ENCODE measurements at regions not wholly inside any gene's neighbourhood (a gene's known extent, or its start where the extent isn't known, plus 50 kb on each side); places are given as distances from the start of the nearest gene placed in this dataset.

DNA sequence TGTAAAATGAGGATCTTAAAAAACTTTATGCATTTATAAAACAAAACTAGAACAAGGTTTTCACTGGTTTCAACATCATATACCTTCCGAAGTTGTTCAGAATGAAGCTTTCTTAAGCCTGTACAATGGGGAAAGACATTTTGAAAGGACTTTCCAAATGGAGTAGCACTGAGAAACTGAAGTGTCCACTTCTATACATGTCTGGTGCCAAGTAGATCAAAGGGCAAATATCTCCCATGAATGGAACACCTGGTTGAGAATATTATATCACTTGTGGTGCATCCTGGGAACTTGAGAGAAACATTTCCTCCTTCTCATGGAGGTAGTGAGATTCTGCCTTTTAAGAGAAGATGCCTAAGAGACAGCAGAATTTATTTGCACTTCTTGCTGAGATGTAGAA lies 182.1 kb upstream of the ACTBL2 start:
- TF ChIP-seq POLR2A (IDR thresholded peaks at IDR 0.05) = no peak
- no peak for TF ChIP-seq CTCF (IDR thresholded peaks at IDR 0.05 in 4 of 5, conservative IDR thresholded peaks at IDR 0.05 in 1 of 5)
- ATAC-seq (no peak), DNase-seq (no peak)
- Histone ChIP-seq H3K36me3 (no peaks in the 10 kb centered on the region), H3K9me3 (no peaks in the 10 kb centered on the region), H3K27ac (no peak overlapping the region), H3K4me1 (peaks cover 7 to 10% of the 10 kb centered on the region in 2 donors), H3K4me3 (no peak overlapping the region), H3K27me3 (no peaks in the 10 kb centered on the region)
- intact Hi-C loops (cut with DNase I; ENCODE audit: low total_unique reads) = no loop called here
- in situ Hi-C loops (cut with MboI; ENCODE audit: low sequenced_read_pairs in 4 of 4) = no loop called here

- no peak for DNase-seq
- Histone ChIP-seq H3K4me1 (peaks cover 7 to 12% of the 10 kb centered on the region in 2 donors), H3K9me3 (no peaks in the 10 kb centered on the region), H3K4me3 (no peak overlapping the region), H3K27ac (no peak overlapping the region), H3K27me3 (no peaks in the 10 kb centered on the region), H3K36me3 (no peaks in the 10 kb centered on the region)
- in situ Hi-C loops (cut with MboI; ENCODE audit: low sequenced_read_pairs in 4 of 4) (no loop called here), intact Hi-C loops (cut with DNase I; ENCODE audit: low total_unique reads) (no loop called here)
- TF ChIP-seq POLR2A (IDR thresholded peaks at IDR 0.05) (no peak), CTCF (IDR thresholded peaks at IDR 0.05 in 4 of 5, conservative IDR thresholded peaks at IDR 0.05 in 1 of 5) (no peak)
- no peak for ATAC-seq
Observed at GRCh38 chr5:57663466-57663865, 180.9 kb upstream of the ACTBL2 start.

GRCh38 chr5:57662991-57663390 lies 180.4 kb upstream of the ACTBL2 start:
- H3K9me3 ChIP-seq = no peaks in the 10 kb centered on the region
- intact Hi-C loops (cut with DNase I; ENCODE audit: low total_unique reads) (no loop called here), in situ Hi-C loops (cut with MboI; ENCODE audit: low sequenced_read_pairs in 4 of 4) (no loop called here)
- no peaks in the 10 kb centered on the region for H3K36me3 ChIP-seq
- no peak overlapping the region for H3K4me3 ChIP-seq
- H3K27me3 ChIP-seq = no peaks in the 10 kb centered on the region
- peaks cover 7 to 17% of the 10 kb centered on the region in 2 donors for H3K4me1 ChIP-seq
- TF ChIP-seq POLR2A (IDR thresholded peaks at IDR 0.05) = no peak
- DNase-seq (no peak), ATAC-seq (no peak)
- H3K27ac ChIP-seq = no peak overlapping the region

DNA sequence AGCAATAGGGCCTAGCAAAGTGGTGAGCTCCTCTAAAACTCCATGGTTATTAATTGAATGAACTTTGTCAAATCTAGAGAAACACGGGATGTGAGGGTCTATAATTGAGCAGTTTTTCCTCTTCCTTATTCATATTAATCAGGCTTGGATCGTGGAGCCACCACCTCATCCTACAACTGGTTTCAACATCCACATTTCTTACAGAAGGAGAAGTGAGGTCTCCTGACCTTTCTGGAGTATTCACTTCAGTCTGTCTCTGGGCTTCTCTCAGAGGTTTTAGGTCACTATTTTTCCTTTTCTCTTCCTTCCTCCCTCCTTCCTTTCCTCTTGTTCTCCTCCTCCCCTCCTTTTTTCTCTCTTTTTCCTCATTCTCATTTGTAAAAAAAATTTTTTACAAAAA lies 177.3 kb upstream of the ACTBL2 start:
- intact Hi-C loops (cut with DNase I; ENCODE audit: low total_unique reads) (loop anchor here (10.0 kb wide), 1 partner anchor 565 kb away; no protein-coding TSS in a partner anchor), in situ Hi-C loops (cut with MboI; ENCODE audit: low sequenced_read_pairs in 4 of 4) (no loop called here)
- ATAC-seq = no peak

DNA sequence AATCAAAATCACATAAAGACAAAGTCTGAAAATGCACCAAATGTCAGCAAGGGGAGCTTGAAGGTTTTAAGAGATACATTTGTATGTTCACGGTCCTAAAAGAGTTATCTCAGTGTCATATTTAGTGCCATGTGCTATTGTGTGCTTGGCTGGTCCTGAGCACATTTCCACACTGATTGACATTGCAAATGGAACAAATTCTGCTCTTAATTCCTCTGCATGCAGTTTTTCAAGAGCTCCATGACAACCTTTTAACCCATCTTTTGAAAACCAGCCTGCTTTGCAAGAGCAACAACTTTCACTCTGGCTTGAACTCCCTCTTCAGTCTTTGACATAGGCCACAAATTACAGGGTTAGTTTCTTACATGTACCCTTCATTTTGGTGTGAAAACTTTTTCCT lies 175.4 kb upstream of the ACTBL2 start:
- ATAC-seq (no peak), DNase-seq (no peak)
- in situ Hi-C loops (cut with MboI; ENCODE audit: low sequenced_read_pairs in 4 of 4) = no loop called here
- Histone ChIP-seq H3K36me3 (no peaks in the 10 kb centered on the region), H3K27ac (peak overlapping the region in 1 of 4 donors; percentile 6), H3K4me1 (peaks cover 7 to 23% of the 10 kb centered on the region in 2 donors), H3K4me3 (no peak overlapping the region), H3K9me3 (no peaks in the 10 kb centered on the region), H3K27me3 (no peaks in the 10 kb centered on the region)
- TF ChIP-seq CTCF (IDR thresholded peaks at IDR 0.05 in 4 of 5, conservative IDR thresholded peaks at IDR 0.05 in 1 of 5) = no peak
- no peak for TF ChIP-seq POLR2A (IDR thresholded peaks at IDR 0.05)
- intact Hi-C loops (cut with DNase I; ENCODE audit: low total_unique reads) = loop anchor here (10.0 kb wide), 1 partner anchor 567 kb away; no protein-coding TSS in a partner anchor

More for the DNA sequence above, 177.3 kb upstream of the ACTBL2 start:
- peaks cover 0 to 12% of the 10 kb centered on the region in 2 donors for H3K4me1 ChIP-seq
- no peak overlapping the region for H3K4me3 ChIP-seq
- TF ChIP-seq POLR2A (IDR thresholded peaks at IDR 0.05) (no peak), CTCF (IDR thresholded peaks at IDR 0.05 in 4 of 5, conservative IDR thresholded peaks at IDR 0.05 in 1 of 5) (no peak)
- H3K27ac ChIP-seq = no peak overlapping the region
- no peaks in the 10 kb centered on the region for H3K27me3 ChIP-seq
- no peak for DNase-seq
- H3K36me3 ChIP-seq = no peaks in the 10 kb centered on the region
- H3K9me3 ChIP-seq = no peaks in the 10 kb centered on the region
